HTR-8/SVneo (cell line): ENCODE measurements at regions not wholly inside any gene's neighbourhood (a gene's known extent, or its start where the extent isn't known, plus 50 kb on each side); places are given as distances from the start of the nearest gene placed in this dataset.
"Not testable (repeated sequence)": the region's sequence is repeated elsewhere in the genome, so short reads cannot be mapped to it uniquely, and the experiment has no call there.

Experiments
- DNase-seq: peaks from one replicate; pipeline ENCODE4 v3.0.0; 2011; ENCODE audit warnings: low spot score, mixed read lengths; ENCODE audit not compliant: insufficient read length
- FAIRE-seq: peaks from 2 replicates; lab custom pipeline; 2011; peaks lifted over from hg19 to GRCh38; lab: Jason Lieb, UNC

DNA sequence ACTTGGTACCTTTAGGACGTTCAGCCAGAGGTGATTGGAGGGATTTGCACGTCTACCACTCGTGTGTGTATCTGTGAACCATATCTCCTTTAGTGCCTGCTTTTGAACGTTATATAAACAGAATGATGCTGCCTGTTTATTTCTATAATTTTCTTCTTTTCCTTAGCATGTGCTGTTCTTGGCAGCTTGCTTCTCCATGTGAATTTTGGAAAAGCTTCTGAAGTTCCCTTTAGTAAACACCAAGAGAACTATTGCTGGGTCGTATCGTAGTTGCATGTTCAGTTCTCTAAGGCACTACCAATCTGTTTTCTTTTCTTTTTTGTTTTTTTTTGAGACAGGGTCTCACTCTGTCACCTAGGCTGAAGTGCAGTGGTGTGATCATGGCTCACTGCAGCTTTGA, 73.8 kb upstream of the FANCC start:
- not testable (repeated sequence) for FAIRE-seq, DNase-seq

DNA sequence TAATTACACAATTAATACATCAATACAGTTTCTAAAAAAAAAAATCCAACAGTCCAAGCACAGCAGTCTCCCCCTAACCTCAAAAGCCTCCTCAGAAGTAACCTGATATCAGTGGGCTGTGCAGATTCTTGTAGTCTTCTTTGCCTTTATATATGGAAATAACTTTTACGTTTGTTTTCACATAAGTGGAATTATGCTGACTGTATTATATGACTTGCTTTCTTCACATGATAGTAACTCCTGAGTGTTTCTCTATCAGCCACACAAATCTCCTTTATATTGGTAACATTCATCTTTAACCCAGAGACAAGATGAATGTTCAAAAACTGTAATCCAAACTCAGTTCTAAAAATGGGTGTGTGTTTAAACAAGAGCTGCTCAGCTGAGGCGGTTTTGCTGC, 71.9 kb upstream of the FANCC start:
- DNase-seq (no peak), FAIRE-seq (no peak)

DNA sequence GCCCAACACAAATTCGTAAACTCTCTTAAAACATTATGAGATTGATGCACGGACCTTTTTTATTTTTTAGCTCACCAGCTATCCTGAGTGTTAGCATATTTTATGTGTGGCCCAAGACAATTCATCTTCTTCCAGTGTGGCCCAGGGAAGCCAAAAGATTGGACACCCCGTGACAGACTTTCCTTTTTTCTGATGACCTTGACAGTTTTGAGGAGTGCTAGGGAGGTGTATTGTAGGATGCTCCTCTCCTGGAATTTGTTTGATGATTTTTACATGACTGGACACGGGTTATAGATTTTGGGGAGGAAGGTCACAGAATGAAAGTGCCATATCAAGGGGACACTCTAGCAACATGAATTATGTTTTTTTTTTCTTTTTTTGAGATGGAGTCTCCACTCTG, 69.3 kb upstream of the FANCC start:
- FAIRE-seq, result no peak
- no peak for DNase-seq

DNA sequence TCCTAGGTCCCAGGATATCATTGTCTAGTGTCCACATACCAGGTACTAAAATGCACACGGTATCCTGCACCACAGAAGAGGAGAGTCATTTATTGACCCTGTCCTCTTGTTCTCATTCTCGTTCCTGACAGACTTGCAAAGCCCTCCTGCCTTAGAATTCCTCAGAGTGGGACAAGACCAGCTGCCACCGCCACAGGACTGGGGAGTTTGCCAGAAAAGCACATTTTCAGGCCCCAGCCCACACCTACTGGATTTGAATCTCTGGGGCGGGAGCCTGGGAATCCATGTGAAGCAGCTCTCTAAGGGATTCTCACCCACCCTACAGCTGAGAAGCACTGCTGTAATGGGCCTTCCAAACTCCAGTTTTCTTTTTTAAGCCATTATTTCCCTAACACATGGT, 68.0 kb upstream of the FANCC start:
- no peak for FAIRE-seq
- DNase-seq, result no peak

DNA sequence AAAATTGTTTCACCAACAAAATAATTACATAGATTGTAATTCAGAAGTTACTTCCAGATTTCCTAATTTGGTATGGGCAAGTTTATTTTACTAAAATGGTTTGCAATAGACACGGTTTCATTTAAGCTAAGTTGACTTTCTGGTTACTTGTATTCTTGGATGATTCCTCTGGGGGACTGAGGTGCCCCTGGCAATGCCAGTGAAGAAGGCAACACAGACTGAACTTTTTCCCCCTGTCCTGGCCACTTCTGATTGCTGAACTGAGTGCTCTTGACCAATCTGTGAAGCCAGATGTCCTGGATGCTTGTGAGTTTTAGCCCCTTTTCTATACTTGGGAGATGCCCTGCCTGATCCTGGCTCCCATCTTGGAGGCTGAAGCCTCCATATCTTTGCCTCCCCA, 66.3 kb upstream of the FANCC start:
- DNase-seq, result no peak
- no peak for FAIRE-seq

DNA sequence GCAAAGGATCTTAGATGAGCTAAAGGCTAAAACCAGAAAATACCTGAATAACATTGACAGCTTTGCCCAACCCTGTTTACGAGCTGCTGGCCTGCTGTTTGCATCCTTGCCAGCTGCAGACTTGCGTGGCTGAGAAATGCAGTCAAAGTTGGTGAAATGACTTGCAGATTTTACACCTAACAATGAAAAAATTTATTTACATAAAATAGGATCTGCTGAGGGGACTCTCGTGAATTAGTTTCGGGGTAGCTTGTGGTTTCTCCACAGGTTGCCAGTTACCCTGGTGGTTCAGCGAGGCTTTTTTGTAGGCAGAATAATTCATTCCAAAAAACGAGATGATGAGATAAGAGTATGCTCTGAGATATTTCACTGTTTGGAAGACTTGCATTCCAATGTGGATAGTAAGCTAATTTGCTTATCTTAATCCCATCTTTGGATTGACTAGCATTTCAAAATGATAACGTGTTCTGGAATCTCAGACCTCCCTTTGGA, 65.7 kb upstream of the FANCC start:
- FAIRE-seq (no peak), DNase-seq (peak; percentile 45)

DNA sequence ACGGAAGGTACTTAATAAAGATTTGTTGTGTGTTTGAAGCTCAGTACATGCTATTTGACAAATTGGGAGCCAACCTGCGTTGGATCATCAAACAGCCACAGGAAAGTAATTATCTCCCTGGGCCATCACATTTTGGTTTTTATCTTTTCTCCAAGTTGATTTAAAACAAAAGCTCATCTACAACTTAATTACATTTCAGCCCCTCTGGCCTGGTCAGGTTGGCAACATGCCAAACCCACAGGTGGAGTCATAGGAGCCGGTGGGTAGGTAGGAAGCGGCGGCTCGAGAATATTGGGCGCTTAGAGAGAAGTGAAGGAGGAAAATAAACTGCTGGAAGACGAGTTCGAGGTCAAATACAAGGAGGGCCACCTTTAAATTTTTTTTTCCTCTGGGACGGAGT, 64.9 kb upstream of the FANCC start:
- no peak for DNase-seq
- FAIRE-seq, result no peak

DNA sequence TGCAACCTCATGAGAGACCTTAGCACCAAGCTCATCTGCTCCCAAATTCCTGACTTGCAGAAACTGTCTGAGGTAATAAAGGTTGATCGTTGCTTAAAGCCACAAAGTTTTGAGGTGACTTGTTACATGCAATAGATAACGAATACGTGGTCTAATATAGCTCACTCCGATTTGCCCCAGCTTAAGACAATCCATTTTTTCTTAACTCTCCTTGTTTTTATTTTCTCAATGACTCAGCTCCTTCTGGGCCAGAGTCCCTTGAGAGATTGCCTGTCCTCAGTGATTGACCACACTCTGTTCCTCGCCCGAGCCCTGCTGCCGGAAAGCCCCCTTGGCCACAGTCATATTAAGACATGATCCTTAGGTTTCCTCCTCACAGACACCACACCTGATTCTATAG, 63.7 kb upstream of the FANCC start:
- no peak for FAIRE-seq
- DNase-seq, result no peak

DNA sequence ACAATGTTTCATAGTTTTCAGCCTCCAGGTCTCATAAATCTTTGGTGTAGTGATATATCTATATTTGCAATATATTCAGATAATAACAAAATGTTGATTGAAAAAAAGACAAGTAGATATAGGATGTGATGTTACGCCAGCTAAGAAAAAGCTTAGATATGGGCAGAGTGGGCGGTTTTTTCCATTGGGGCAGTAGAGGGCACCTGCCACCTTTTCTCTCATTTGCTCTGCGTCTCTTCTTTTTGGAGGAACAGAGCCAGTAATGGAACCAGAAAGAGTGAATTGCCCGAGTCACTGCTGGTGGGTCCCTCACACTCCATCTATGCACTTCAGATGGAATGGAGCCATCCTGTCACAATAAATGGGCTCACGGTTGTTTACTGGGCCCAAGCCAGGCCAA, 62.1 kb upstream of the FANCC start:
- FAIRE-seq, result no peak
- no peak for DNase-seq

DNA sequence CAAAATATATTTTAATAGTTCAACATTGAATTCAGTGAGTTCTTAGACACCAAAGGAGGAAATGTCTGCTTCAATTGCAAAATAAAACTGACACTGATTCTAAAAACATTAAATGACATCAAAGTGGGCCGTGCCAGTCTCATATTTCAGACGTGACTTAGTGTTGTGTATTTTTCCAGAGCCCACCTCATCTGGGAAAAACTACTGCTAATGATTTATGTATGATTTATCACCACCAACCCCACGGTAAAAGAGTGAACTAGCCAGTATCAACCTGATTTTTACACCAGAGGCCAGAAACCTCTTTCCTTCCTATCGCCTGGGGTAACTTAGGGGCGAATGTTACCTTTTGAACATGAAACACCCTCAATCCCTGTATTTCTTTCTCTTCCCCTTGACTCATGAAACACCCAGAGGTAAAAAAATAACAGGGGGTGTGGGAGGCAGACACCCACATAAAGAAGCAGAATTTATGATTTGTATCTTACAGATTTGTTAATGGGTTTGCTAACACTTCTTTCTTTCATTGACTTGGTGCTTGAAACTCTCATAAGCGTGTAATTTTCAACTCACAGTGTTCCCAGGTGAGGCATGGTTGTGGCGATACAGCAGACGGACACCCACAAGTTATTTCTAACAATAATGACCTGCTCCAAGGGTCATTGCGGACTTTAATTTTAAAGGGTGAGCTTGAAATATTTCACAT, 56.4 kb upstream of the FANCC start:
- FAIRE-seq, result no peak

DNA sequence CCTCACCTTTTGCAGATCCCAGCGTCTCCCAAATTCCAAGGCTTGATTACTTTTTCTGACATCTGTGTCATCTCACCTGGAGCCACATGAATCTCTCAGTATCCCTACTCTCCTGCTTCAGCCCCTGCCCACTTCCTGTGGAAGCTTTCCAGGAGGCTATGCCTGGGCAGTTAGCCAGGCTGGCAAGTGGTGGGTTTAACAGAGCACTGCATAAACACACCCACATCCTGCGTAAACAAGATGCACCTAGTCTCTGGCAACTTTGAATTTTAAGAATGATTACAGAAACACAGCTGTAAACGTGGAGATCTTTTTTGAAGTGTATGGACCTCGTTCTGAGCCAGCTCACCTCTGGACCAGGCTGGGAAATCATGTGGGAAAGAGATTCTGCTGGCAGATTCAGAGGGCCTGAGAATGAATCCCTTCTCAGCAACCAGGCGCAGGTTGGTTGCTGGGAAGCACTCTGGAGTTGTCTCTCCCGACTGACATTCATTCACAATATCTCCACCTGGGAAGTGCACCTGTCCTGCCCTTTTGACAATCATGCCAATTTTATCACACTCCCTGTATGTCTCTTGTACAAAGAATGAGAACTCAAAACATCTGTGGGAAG, 55.7 kb upstream of the FANCC start:
- peak; percentile 50 for DNase-seq
- no peak for FAIRE-seq

More for the DNA sequence above, 56.4 kb upstream of the FANCC start:
- DNase-seq, result no peak

DNA sequence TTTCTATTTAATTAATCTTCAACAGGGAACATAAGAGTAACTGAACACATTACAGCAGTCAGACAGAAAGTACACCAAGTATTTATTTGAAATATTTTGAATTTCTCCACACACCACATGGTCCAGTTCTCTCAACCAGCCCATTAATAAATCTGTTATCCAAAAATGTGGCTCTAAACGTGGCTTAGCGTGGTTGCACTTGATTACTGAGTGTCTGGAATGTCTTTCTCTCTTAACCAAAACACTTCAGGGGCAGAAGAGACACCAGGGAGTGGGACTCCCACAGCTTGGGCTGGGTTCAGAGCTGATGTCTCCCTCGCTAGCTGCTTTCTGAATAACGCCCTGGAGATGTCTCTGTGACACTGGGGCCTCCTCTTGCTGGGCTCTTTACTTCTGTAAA, 52.6 kb upstream of the FANCC start:
- FAIRE-seq (no peak), DNase-seq (no peak)

DNA sequence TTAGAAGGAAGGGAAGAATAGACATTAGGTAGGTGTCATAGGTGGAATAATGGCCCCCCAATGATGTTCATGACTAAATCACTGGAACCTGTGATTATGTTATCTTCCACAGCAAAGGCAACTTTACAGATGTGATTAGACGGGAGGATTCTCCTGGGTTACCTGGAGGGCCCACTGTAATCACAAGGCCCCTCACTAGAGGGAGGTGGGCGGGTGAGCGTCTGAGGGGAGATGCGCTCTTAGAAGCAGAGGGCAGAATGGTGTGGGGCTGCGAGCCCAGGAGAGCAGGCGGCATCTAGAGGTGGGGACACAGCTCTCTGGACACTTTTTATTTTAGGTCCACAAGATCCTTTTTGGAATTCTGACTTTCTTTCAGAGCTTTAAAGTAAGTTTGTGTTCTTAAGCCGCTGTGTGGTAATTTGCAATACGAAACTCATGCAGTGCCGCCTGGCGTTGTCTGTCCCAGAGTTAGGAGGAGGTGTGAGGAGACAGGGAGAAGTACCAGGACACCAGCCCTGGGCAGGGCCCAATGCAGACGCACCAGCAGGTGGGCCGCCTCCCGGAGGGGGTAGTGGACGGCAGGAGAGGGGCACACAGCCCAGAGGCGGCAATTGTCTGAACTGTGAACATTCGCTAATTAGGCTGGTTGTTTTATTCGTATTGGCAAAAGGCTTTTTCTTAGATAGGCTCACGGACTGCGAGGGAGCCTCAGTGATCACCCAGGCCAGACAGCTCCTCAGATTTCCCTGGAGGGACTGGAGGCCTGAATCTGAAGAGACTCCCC, 51.1 kb upstream of the FANCC start:
- no peak for DNase-seq
- no peak for FAIRE-seq
